NCI-H2227 (cell line): ENCODE measurements at regions not wholly inside any gene's neighbourhood (a gene's known extent, or its start where the extent isn't known, plus 50 kb on each side); places are given as distances from the start of the nearest gene placed in this dataset.

ENCODE experiments used
- DNase-seq: peaks from one replicate; lab custom pipeline; 2025; ENCODE audit not compliant: unreplicated experiment; lab: John Stamatoyannopoulos, UW

DNA sequence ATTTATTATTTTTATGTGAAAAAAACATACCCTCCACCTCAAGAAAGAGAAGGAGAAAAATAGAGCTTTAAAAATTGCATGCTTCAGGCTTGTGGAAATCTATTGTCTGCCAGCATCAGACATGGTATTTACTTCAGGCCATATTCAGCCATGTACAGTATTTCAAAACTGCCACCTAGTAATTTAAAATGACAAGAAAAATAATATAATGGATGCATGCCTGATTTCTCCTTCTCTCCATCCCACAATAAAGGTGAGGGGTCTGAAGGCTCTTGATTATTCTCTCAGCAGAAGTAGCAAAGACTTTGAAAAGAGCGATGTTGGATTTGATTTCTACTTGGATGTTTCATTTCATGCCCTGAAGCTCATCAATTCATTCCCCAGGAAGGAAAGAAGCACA lies 250.7 kb downstream of the TBC1D4 start:
- peak; percentile 37 for DNase-seq

- no peak for DNase-seq
These were observed 255.1 kb downstream of the TBC1D4 start for GRCh38 chr13:75226733-75227435.

DNA sequence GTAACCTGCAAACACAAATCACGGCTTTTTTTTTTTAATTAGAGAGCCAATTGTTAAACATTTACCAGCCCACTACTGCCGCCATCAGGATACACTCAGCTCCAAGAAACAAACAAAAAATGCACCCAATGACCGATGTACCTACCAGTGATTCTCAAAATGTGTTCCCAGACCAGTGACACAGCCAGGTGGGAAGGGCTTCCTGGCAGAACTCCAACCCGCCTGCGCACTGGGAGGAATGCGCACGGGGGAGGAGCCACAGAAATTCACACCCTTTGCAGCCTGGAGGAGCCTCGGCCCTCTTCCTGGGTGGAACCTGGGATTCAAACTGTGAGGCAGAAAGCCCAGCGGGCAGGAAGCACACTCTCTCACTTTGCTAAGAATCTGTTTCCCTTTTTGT lies 255.9 kb downstream of the TBC1D4 start:
- no peak for DNase-seq

DNA sequence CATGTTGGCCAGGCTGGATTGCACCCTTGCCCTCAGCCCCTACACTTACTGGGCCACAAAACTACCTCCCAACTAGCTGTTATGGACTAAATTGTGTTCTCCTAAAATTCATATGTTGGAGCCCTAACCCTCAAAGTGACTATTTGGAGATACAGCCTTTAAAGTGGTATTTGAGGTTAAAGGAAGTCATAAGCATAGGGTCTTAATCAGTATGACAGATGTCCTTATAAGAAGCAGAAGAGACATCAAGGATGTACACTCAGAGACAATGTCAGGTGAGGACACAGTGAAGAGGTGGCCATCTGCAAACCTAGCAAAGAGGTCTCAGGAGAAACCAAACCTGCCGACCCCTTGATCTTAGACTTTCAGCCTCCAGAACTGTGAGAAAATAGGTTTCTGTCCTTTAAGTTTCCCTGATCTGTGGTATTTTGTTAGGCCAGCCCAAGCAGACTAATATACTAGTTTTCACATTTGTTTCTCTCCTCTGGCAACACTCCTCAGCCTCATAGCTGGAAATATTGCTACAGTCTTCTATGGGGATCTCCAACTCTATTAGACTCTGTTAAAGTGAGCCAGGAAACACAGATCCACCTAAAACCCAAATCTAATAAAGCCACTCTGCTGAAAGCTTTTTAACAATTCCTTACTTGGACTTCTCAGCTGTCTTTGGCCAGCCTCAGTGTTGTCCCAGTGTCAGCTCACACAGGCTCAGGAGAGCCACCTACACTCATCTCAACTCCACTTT lies 256.5 kb downstream of the TBC1D4 start:
- no peak for DNase-seq

DNA sequence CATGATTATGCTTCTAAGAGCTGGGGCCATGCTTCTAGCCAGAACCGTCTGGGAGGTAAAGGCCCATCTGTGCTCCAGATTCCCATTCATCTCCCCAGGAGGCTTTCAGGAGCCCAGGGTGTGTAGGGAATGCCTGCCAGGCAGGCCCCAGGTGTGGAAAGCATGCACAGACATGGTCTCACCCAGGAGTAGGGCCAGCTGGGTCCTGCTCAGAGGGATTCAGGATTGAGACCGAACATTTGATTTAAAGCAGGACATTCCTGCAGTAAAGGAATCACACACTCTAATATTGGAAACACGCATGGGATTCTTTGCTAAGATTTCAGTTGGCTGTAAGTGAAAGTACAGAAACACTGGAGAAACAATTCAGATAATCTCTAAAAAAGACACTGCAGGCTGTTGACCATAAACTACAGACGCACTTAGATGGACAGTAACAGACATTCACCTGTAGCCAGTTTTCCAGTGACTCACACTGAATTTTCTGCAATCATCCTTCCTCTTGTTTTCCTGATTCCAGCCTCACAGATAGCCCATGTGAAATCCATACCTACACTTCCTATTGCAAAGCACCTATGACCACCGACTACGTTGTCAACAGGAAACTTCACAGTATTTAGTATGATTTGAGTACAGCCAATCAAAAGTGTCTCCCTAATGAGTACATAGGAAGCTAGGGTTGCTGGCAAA lies 257.8 kb downstream of the TBC1D4 start:
- DNase-seq: no peak

- DNase-seq: no peak
These were observed 259.9 kb downstream of the TBC1D4 start for GRCh38 chr13:75222031-75222430.

DNA sequence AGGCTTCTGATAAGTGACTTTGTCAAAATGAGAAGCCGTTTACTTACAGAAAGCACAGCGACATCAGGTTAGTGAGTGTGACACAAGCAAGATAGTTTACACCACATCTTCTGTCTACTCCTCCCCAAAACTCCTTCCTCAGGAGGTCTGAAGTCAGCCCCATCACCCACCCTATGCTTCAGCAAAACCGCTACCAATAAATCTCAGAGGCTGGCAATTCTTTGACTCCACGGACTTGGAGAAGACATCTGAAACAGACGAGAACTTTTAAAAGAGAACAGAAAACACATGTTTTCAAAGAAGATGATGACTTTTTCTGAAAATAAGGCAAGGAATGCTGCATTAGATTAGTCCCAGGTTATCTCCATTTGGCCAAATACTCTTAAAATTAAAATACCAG lies 261.1 kb downstream of the TBC1D4 start:
- DNase-seq: no peak

- DNase-seq: no peak
These were observed 261.8 kb downstream of the TBC1D4 start for GRCh38 chr13:75220238-75220542.

- DNase-seq: peak; percentile 85
These were observed 262.3 kb downstream of the TBC1D4 start for GRCh38 chr13:75219479-75220237.

DNA sequence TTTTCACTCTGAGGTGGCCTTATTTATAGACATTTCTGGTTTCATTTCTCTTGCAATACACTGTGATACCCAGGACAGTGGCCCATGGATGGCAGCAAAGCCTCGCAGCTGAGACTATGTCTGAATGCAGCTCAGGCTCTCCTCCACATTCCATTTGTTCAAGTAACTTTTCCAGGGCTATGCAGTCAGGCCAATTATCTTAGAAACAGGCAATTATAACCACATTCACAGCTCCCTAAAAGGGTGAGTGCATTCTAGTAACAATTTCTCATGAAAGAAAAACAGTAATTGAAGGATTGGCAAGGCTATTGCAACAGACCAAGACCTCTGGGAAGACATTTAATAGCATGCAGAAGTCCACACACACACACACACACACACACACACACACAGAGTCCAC lies 264.0 kb downstream of the TBC1D4 start:
- DNase-seq: peak; percentile 34

- peak; percentile 9 for DNase-seq
These were observed 265.9 kb downstream of the TBC1D4 start for GRCh38 chr13:75216038-75216437.

GRCh38 chr13:75214846-75215245 lies 267.1 kb downstream of the TBC1D4 start:
- no peak for DNase-seq

GRCh38 chr13:75202981-75203380 lies 279.0 kb downstream of the TBC1D4 start:
- no peak for DNase-seq

DNA sequence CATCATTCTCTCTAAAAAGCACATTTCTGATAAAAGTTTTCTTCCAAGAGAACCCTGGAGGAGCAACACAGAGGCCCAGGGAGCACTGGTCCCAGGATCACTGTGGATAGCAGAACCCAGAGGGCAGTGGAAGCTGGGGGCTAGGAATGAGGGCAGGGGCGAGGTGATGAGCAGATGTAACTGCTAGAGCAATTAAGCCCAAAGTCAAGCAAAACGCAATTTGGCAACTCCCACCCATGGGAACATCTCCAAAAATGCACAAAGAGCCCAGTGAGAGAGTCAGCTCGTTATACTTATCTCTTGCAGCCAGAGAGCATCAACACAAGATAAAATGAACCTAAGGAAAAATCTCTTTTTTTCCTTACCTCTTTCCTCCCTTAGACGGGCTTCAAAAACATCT lies 284.2 kb downstream of the TBC1D4 start:
- no peak for DNase-seq

DNA sequence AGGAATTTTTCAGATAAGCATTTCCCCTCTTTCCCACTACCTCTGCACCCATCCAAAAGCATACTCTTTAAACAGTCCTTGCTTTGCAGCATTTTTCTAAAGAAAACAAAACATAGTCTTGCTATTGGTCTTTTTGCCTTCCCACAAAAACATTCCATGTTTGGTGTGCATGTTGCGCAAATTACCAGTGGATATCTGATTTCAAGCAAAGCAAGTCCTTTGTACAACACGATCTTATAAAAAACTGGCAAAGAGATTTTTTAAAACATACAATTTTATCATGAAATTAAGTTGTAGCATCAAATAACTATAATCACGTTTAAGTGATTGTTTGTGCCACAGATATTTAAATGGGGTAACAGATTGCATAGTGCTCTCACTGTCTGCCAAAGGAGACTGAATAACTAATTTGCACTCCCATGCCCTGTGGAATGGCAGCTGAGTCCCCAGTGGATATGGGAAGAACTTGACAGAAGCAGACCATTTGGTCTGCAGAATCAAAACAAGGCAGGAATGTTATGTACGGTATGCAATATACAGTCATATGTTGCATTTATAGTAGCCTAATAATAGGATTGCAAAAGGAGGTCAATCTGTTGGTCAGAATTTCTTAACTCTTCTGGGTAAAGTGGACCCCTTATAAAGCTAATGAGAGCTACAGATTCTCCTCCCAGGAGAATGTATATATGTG lies 285.7 kb downstream of the TBC1D4 start:
- peak; percentile 35 for DNase-seq

- peak; percentile 85 for DNase-seq
These were observed 286.3 kb downstream of the TBC1D4 start for GRCh38 chr13:75195495-75196146.

- peak; percentile 12 for DNase-seq
These were observed 287.1 kb downstream of the TBC1D4 start for GRCh38 chr13:75194717-75195462.

- no peak for DNase-seq
These were observed 295.6 kb downstream of the TBC1D4 start for GRCh38 chr13:75186379-75186778.

DNA sequence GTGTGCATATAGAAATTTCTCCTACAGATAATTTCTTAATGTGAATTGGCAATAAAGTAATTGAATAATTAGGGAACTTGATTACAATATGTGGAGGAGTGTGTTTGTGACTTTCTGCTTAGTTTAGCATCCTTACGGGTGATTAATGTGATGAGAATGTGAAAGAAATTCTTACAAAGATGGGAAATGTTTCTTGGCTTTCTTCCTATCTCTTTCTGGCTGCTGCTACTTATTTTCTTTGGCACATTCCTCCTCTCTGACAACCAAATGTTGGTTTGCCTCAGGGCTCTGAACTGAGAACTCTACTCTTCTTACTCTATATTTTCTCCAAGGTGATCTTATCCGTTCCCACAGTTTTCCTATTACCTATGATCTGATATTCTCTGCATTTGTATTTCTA lies 300.1 kb downstream of the TBC1D4 start:
- DNase-seq: no peak
